HG03521 (cell line): ENCODE measurements at regions not wholly inside any gene's neighbourhood (a gene's known extent, or its start where the extent isn't known, plus 50 kb on each side); places are given as distances from the start of the nearest gene placed in this dataset.
"Not testable (repeated sequence)": the region's sequence is repeated elsewhere in the genome, so short reads cannot be mapped to it uniquely, and the experiment has no call there.

Experiments
- ATAC-seq: cut with Tn5 transposase; IDR thresholded peaks from one replicate; pipeline ENCODE4 v1.9.1; 2021; ENCODE audit warnings: mild to moderate bottlenecking, moderate library complexity; ENCODE audit not compliant: unreplicated experiment

DNA sequence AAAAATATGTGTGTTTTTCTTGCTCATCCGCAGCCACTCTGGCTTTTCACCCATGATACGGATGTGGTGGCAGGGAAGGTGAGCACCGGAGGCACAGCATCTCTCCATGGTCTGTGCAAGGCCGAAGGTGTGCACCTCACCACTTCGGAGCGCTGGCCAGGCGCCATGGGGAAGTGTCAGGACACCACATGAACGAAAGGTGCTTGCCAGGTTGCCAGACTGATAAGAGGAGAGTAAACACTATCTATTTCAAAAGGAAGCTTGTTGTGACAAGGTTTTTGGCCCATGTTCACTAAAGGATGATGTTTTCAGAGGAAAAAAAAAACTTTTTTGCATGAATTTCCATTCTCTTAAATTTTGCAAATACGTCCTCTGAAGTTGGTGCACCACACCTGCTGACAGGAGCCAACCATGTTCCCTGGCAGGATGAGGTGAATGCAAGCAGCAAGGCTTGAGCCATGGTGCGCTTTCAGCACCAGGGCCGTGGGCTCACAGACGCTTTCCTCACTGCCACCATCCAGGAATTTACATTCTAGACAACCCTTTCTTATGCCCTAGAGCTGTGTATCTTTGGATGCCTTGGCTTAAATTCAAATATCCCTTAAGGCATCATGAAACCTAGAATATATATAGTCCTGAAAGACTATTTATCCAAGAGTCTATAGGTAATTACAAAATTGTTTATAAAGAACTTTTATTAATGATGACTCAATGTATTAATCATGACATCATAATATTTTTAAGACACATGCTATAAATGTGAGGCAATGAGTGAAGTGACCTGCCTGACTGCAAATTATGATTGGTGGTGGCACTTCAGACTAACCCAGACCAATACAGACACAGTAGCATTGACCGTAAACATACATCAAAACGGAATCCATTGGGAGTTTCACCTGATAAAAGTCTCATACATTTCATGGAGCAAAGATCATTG is 234.5 kb downstream of the TFAP2A start:
- ATAC-seq = no peak

DNA sequence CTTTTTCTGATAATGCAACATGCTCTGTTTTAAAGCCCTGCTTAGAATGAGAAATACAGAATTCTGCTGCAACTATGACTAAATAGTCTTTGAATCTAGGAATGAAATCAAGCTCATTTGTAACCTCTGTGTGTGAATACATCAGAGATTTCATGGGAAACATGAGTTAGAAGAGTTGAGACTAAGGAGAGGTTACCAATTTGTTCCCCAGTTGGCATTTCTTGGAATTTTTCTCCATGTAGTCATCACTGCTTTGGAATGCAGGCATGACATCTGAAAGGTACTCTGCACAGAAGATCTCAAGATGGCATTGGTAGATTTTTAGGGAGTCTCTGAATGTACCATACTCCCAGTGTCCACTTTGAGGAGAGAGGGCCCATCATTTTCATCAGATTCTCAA is 237.2 kb downstream of the TFAP2A start:
- ATAC-seq = no peak

DNA sequence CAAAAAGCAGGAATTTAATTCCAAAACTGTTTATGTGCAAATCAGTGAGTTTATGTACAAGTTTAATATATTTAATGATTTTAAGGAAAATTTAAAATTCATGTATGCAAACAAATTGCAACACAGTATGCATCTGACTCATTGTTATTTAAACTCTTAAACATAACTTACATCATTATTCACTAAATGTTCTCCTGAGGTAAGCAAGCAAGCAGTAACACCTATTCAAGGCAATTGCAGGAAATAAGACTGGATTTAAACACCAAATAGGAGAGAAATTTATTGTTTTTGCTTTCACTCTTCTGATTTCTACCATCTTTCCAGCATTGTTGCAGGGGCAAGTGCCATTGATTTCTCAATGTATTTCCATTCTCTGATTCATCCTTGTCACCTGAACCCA is 239.5 kb downstream of the TFAP2A start:
- ATAC-seq = no peak

DNA sequence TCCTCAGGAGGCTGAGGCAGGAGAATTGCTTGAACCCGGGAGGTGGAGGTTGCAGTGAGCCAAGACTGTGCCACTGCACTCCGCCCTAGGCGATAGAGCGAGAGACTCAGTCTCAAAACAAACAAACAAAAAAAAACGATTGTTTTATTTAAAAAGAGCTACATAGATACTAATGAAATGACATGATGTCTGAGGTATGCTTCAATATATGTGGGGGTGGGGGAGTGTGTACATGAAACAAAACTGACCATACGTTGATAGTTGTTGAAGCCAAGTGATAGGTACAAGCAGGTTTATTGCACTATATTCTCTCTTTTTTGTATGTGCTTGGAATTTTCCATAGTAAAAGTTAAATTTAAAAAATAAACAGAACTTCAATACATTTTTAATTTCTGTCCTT is 240.1 kb downstream of the TFAP2A start:
- ATAC-seq = no peak

DNA sequence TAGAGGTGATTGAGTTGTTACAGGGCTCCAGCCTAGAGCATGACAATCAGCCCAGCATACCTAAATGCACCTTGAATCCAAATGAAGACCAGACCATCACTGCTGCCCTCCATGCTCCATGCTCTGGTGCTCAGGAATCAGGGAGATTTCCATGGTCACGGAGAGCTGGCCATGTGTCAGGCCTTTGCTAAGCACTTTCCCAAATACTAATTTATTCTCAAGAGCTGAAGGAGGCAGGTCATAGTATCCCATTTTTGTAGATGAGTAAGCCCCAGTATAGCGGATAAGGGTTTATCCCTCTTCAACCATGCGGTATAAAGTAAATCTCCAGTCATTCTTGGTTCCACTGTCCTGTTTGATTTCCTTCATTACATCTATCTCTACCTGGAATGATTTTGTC is 240.8 kb downstream of the TFAP2A start:
- no peak for ATAC-seq

DNA sequence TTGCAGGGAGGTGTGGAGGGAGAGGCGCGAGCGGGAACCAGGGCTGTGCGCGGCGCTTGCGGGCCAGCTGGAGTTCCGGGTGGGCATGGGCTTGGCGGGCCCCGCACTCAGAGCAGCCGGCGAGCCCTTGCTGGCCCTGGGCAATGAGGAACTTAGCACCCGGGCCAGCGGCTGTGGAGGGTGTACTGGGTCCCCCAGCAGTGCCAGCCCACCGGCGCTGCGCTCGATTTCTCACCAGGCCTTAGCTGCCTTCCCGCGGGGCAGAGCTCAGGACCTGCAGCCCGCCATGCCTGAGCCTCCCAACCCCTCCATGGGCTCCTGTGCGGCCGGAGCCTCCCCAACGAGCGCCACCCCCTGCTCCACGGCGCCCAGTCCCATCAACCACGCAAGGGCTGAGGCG is 243.2 kb downstream of the TFAP2A start:
- ATAC-seq = not testable (repeated sequence)

DNA sequence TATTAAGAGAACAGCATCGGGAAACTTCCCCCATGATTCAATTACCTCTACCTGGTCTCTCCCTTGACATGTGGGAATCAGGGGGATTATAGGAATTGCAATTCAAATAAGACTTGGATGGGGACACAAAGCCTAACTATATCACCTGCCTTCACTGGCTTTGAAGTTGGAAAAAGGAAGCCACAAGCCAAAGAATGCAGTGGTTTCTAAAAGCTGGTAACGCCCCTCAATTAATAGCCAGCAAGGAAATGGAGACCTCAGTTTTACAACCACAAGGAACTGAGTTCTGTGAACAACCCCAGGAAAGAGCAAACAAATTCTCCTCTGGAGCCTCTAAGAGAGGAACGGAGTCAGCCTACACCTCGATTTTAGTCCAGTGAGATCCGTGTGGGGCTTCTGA is 244.1 kb downstream of the TFAP2A start:
- ATAC-seq = no peak

DNA sequence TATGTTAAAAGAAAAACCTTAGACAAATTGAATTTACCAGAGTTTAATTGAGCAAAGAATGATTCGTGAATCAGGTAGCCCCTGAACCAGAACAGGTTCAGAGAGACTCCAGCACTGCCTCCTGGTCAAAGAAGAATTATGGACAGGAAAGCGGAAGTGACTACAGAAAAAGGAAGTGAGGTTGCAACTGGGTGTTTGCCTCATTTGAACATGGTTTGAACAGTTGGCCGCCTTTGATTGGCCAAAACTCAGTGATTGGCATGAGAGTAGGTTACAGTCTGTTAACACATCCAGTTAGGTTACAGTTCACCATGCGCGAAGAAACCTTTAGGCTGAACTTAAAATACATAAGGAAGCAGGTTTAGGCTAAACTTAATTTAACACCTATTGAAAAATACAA is 248.8 kb downstream of the TFAP2A start:
- no peak for ATAC-seq

DNA sequence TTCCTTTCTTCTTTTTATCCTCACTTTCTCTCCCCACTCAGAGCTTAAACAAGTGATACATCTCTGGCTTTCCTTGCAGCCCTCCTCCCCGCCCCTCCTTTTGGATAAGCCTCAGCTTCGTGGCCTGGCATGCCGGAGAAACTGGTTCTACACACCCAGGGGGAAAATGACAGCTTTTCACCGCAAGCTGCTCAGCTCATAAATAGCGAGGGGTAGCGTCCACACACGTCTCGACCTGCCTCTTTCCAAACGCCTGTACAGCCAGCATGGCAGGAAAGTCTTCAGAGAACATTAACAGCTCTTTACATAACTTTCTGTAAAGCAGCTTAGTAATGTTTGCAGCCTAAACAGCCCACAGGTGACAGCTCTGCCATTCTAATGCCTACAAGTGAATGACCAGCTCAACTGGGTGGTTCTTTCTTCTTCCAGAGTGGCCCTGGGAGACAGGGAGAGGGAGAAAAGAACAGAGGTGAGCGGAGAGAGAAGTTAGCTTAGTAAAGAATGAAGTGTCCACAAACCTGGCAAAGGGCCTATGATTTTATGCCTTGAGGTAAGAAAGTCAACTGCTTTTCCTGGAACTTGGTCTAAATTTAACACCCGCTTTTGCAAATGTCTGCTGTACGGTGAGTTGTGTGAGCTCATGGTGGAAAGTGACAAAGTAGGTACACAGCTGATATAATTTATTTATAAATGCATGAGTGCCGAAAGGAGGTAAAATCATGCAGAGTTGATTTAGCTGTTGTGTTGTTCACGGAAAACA is 251.5 kb downstream of the TFAP2A start:
- no peak for ATAC-seq

DNA sequence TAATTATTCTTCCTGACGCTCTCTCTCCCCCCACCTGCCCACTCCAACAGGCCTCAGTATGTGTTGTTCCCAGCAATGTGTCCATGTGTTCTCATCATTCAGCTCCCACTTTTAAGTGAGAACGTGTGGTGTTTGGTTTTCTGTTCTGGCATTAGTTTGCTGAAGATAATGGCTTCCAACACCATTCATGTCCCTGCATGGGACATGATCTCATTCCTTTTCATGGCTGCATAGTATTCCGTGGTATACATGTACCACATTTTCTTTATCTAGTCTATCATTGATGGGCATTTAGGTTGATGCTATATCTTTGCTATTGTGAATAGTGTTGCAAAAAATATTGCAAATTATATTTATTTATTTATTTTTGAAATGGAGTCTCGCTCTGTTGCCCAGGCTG is 258.0 kb downstream of the TFAP2A start:
- no peak for ATAC-seq

DNA sequence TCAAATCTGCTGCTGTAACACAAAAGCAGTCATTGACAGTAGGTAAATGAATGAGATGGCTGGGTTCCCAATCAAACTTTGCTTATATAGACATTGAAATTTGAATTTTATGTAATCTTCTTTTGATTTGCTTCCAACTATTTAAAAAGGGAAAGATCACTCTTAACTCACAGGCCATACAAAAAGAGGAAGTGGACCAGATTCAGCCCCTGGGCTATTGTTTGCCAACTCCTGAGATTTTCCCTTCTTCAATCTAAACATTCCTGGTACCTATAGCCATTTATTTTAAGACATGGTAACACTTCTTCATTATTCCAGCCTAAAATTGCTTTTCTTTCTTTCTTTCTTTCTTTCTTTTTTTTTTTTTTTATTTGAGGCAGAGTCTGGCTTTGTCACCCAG is 260.6 kb downstream of the TFAP2A start:
- no peak for ATAC-seq

DNA sequence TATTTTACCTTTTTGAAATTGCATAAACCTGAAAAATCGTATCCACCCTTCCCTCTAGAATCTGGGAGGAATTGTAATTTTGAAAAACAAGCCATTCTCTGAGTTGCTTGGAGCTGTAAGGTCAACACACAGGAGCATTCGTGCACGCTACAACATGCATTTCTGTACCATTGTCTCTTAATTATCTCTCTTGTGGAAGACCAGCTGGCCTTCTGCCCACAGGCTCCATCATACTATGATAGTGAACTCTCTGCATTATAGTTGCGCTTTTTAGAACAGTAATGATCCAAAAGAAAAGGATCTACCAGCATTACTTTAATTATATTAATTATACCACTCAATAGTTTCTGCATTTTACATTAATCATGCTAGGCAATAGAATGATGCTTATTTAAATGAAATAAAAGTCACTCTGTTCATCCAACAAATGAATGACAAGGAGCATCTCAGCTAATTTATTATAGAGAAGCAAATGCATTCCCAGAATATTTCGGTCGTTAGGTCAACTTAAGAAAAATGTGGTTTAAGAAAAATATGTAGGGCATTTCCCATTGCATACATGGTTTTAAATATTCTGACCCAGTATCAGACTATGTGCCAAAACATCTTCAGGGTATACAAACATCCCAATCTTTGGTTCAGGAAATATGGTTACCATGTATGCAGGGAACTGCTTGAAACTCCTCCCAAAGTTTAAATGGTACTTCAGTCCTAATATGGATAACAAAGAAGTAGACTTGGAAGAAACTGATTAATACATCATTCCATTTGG is 263.5 kb downstream of the TFAP2A start:
- ATAC-seq = no peak

DNA sequence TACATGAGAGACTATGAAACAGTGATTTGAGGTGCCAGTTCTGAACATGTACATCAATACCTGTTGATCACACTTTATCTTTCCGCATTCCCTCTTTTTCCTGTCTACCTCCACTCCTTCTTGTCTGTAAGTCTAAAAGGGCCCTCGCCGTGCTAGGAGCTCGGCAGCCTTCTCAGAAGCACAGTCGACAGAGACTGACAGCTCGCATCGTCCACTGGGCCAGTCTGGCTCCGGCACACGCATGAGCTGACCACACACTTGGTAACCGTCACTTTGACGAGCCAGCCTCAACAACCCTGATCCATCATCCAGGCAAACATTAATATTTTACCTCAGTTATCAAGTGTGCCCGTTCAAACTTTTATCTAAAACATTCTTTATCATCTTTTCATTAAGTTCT is 265.3 kb downstream of the TFAP2A start:
- no peak for ATAC-seq

DNA sequence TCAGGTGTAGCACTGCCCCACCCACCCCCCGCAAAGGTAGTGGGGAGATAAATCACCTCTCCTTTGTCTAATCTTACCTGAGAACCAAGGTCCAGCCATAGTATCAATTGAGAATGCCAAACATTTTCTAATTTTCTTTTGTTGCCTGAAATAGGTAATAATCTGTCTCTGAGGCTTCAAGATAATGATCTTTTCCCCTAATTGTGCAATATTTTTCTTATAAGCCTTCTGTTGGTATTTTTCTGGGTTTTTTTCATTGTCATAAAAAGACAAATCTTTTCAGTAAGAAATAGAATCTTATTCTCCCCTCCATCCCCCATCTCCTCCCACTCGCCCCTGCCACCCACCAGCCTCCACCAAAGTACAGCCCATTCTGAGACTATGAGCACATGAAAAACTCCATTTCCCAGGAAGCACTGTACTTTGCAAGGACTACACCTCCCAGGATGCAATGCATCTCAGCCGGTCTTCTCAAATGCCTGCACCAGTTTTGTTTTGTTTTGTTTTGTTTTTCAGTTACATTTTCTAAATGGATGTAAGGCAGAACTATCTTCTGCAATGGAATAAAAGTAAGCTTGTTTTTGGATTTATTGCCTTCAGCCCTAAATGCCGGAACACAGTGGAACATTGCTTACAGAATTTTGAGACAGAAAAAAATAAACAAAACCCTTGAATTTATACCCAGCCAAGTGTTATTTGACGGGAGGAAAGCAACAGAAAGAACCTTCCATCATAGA is 268.0 kb downstream of the TFAP2A start:
- peak; percentile 99 for ATAC-seq

DNA sequence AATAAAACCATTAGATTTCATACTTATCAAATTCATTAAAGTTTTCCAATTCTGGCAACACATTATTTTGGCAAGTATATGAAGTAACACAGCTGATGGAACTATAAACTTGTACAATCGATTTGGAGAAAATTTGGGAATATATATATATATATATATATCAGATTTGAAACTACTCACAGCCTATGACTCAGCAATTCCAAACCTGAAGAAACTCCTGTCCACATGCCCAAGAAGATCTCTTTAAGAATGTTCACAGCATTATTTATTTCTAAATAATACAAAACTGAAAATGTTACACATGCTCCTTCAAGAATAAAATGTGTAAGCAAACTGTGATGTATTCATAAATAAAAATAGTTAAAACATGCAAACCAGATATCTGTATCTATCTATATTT is 270.1 kb downstream of the TFAP2A start:
- no peak for ATAC-seq

DNA sequence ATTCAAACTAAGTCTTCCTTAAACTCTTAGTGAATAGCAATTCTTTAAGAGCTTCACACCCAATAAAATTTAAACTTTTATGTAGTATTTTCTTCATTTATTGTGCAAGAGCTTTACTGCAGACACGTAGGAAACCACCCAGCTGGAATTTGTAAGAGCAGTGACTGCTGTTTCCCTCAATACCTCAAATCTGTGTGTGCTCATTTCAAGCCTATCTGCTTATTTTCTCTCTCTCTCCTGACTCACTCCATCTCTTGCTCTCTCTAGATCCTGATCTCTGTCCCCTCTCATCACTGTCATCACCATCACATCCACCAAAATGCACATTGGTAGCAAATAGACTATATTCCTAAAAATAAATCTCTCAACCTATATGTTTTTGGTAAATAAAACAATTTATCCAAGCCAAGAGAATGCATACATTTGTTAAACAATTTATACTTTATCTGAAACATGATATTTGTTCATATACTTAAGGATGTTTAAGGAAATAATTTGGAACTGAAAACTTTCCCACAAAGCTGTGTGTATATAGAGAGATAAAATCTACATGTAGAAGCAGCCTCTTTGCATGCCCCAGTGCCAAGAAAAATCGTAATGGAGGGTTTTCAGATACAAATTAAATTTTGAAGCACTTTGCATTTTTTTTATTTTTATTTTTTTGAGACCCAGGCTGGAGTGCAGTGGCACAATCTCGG is 273.0 kb downstream of the TFAP2A start:
- no peak for ATAC-seq

DNA sequence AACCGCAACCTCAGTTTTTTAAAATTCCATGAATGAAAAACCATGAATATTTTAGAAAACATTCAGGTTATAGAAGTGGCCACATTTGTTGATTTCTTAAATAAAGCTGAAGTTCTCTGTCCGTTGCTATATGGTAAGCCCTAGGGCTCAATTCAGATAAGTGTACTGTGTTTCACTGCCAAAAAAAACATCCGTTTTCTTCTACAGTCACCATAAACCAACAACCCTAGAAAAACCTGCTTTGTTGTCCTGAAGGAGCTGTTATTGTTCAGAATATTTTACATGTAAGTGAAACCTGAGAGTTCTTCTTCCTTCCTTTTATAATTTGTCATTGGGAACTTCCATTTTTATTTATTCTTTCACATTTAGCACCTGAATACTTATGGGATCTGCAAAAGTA is 274.1 kb downstream of the TFAP2A start:
- ATAC-seq = no peak

DNA sequence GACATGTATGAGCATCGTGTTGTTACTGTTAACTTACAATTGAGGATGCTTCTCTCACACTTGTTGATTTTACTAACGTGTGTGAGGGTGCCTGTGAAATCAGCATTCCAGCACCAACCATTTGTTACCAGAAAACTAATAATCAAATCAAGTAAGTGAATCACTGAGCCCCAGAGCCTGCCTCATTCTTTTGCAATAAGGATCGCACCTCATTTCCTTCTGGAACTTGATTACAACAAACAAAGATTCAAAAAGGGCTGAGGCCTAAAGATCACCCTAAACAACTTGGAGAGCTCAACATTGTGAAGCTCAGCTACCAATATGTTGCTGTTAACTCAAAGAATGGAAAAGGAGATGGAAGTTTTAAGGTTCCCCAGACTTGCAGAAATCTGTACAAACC is 274.7 kb downstream of the TFAP2A start:
- ATAC-seq = no peak

DNA sequence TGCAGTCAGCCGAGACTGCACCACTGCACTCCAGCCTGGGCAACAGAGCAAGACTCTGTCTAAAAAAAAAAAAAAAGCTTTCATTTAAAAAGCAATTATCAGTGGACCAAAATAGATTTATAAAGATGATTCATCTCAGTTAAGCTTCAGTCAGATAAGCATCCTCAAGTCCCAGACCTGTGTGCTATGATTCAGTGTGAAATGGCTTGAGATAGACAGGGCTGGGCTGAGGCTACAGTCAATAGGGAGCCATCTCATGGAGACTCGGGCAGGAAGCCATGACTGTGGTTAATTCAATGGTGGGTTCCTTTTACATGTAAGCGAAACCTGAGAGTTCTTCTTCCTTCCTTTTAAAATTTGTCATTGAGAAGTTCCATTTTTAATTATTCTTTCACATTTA is 276.0 kb downstream of the TFAP2A start:
- no peak for ATAC-seq

DNA sequence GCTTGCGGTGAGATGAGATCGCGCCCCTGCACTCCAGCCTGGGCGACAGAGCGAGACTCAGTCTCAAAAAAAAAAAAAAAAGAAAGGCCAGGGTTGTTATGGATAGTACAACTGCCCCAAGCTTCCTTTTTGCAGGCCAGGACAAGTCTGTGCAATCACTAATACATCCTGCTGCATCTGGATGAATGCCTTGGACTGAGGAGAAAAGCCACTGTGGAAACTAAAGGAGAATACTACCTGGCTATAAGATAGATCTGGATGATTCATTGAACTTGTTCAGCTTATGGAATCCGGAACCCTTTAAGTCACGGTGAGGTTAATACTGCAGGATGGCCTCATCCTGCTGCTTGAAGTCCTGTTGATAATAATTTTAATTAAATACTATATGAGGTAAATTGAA is 278.2 kb downstream of the TFAP2A start:
- ATAC-seq = no peak
